ENCODE measurements at regions not wholly inside any gene's neighbourhood (a gene's known extent, or its start where the extent isn't known, plus 50 kb on each side); places are given as distances from the start of the nearest gene placed in this dataset.
A peak's percentile ranks its signal among the peaks of the same experiment; 100 is the strongest.

GRCh38 chr2:9764153-9764778 lies 79.0 kb upstream of the TAF1B start:
- no peak overlapping the region for H3K4me3 ChIP-seq (replicated peaks; ENCODE audit: low read depth, low read length)
- DNase-seq (ENCODE audit: low read depth), result no peak
- TF ChIP-seq CTCF (IDR thresholded peaks at IDR 0.05; ENCODE audit: low read length, missing control alignments), result no peak

- no peak overlapping the region for H3K4me3 ChIP-seq (replicated peaks; ENCODE audit: low read depth, low read length)
- DNase-seq (ENCODE audit: low read depth), result peak; percentile 41
- no peak for TF ChIP-seq CTCF (IDR thresholded peaks at IDR 0.05; ENCODE audit: low read length, missing control alignments)
These were observed 77.4 kb upstream of the TAF1B start for GRCh38 chr2:9765611-9766531.

GRCh38 chr2:9767656-9768281 lies 75.5 kb upstream of the TAF1B start:
- TF ChIP-seq CTCF (IDR thresholded peaks at IDR 0.05; ENCODE audit: low read length, missing control alignments), result no peak
- no peak for DNase-seq (ENCODE audit: low read depth)
- H3K4me3 ChIP-seq (replicated peaks; ENCODE audit: low read depth, low read length), result no peak overlapping the region

GRCh38 chr2:9768388-9768787 lies 74.9 kb upstream of the TAF1B start:
- H3K4me3 ChIP-seq (replicated peaks; ENCODE audit: low read depth, low read length), result no peak overlapping the region
- peak; percentile 28 for TF ChIP-seq CTCF (IDR thresholded peaks at IDR 0.05; ENCODE audit: low read length, missing control alignments)
- DNase-seq (ENCODE audit: low read depth), result no peak

- TF ChIP-seq CTCF (IDR thresholded peaks at IDR 0.05; ENCODE audit: low read length, missing control alignments), result no peak
- H3K4me3 ChIP-seq (replicated peaks; ENCODE audit: low read depth, low read length), result no peak overlapping the region
- DNase-seq (ENCODE audit: low read depth), result no peak
These were observed 73.9 kb upstream of the TAF1B start for GRCh38 chr2:9769171-9770005.

GRCh38 chr2:9770006-9770307 lies 73.3 kb upstream of the TAF1B start:
- TF ChIP-seq CTCF (IDR thresholded peaks at IDR 0.05; ENCODE audit: low read length, missing control alignments), result no peak
- H3K4me3 ChIP-seq (replicated peaks; ENCODE audit: low read depth, low read length), result no peak overlapping the region

More at GRCh38 chr2:9770006-9770307, 73.3 kb upstream of the TAF1B start:
- DNase-seq (ENCODE audit: low read depth), result no peak

All from fibroblast of pulmonary artery (primary cell).